T-helper 2 cell treated with Interferon-gamma antibody and Interleukin-4, amounts not matched to agents 100 ng/mL and 5 ng/mL, for 36 hours (primary cell): ENCODE measurements at regions not wholly inside any gene's neighbourhood (a gene's known extent, or its start where the extent isn't known, plus 50 kb on each side); places are given as distances from the start of the nearest gene placed in this dataset.
"Not testable (repeated sequence)": the region's sequence is repeated elsewhere in the genome, so short reads cannot be mapped to it uniquely, and the experiment has no call there.

Experiments used
- intact Hi-C: fragments of 100-400 bp; cut with micrococcal nuclease; formaldehyde crosslinking; loops from one replicate; pipeline ENCODE4 v1.15.1; 2023

- intact Hi-C loops = no loop called here
Measured at GRCh38 chr5:58024151-58024550, 435.7 kb downstream of the PLK2 start.

- intact Hi-C loops = no loop called here
Measured at GRCh38 chr5:58022055-58022454, 437.8 kb downstream of the PLK2 start.

- intact Hi-C loops = no loop called here
Measured at GRCh38 chr5:58021466-58021865, 438.4 kb downstream of the PLK2 start.

GRCh38 chr5:58019614-58020013, 440.3 kb downstream of the PLK2 start:
- intact Hi-C loops = no loop called here

GRCh38 chr5:58018016-58018415, 441.9 kb downstream of the PLK2 start:
- intact Hi-C loops = no loop called here

GRCh38 chr5:58016877-58017276, 443.0 kb downstream of the PLK2 start:
- intact Hi-C loops = no loop called here

- intact Hi-C loops = no loop called here
Measured at GRCh38 chr5:58016358-58016757, 443.5 kb downstream of the PLK2 start.

- intact Hi-C loops = no loop called here
Measured at GRCh38 chr5:58015175-58015574, 444.7 kb downstream of the PLK2 start.

- intact Hi-C loops = no loop called here
Measured at GRCh38 chr5:58013542-58014258, 446.2 kb downstream of the PLK2 start.

GRCh38 chr5:58012801-58013315, 447.0 kb downstream of the PLK2 start:
- intact Hi-C loops = no loop called here

- intact Hi-C loops = no loop called here
Measured at GRCh38 chr5:58012102-58012501, 447.8 kb downstream of the PLK2 start.

- intact Hi-C loops = no loop called here
Measured at GRCh38 chr5:58011301-58011700, 448.6 kb downstream of the PLK2 start.

- intact Hi-C loops = no loop called here
Measured at GRCh38 chr5:58009754-58010153, 450.1 kb downstream of the PLK2 start.

GRCh38 chr5:58002323-58002722, 457.6 kb downstream of the PLK2 start:
- intact Hi-C loops = no loop called here

- intact Hi-C loops = no loop called here
Measured at GRCh38 chr5:57993866-57994265, 466.0 kb downstream of the PLK2 start.

- intact Hi-C loops = no loop called here
Measured at GRCh38 chr5:57989378-57989777, 470.5 kb downstream of the PLK2 start.

GRCh38 chr5:57988813-57989212, 471.1 kb downstream of the PLK2 start:
- intact Hi-C loops = no loop called here

GRCh38 chr5:57987552-57987951, 472.3 kb downstream of the PLK2 start:
- intact Hi-C loops = no loop called here

- intact Hi-C loops = no loop called here
Measured at GRCh38 chr5:57986761-57987341, 473.0 kb downstream of the PLK2 start.

- intact Hi-C loops = no loop called here
Measured at GRCh38 chr5:57983426-57983825, 476.5 kb downstream of the PLK2 start.

- intact Hi-C loops = no loop called here
Measured at GRCh38 chr5:57979671-57980070, 480.2 kb downstream of the PLK2 start.

GRCh38 chr5:57976506-57976905, 483.4 kb downstream of the PLK2 start:
- intact Hi-C loops = no loop called here

- intact Hi-C loops = not testable (repeated sequence)
Measured at GRCh38 chr5:57972099-57972498, 487.8 kb downstream of the PLK2 start.
